Osteoblast (primary cell): ENCODE measurements at regions not wholly inside any gene's neighbourhood (a gene's known extent, or its start where the extent isn't known, plus 50 kb on each side); places are given as distances from the start of the nearest gene placed in this dataset.
"Not testable (repeated sequence)": the region's sequence is repeated elsewhere in the genome, so short reads cannot be mapped to it uniquely, and the experiment has no call there.

Experiments
- DNase-seq: peaks from one replicate; pipeline ENCODE4 v3.0.0; 2011; ENCODE audit warnings: low spot score, mixed read lengths; ENCODE audit not compliant: insufficient read length; ENCODE audit errors: missing footprints
- H2AFZ ChIP-seq: 2 replicates; pipeline ENCODE4 v1.6.0; 2011; ENCODE audit warnings: mild to moderate bottlenecking, low read length
- H3K27ac ChIP-seq: 2 replicates; pipeline ENCODE4 v1.5.1; 2011; ENCODE audit warnings: mild to moderate bottlenecking, low read depth, low read length, moderate library complexity
- H3K27me3 ChIP-seq: 2 replicates; pipeline ENCODE4 v1.6.0; 2012; ENCODE audit warnings: mild to moderate bottlenecking, control low read depth, inconsistent platforms, low read length, moderate library complexity; ENCODE audit not compliant: insufficient read depth
- H3K36me3 ChIP-seq: 2 replicates; pipeline ENCODE4 v1.5.1; 2011; ENCODE audit warnings: mild to moderate bottlenecking, low read length, control low read depth, moderate library complexity; ENCODE audit not compliant: insufficient read depth
- H3K4me1 ChIP-seq: 2 replicates; pipeline ENCODE4 v1.5.1; 2011; ENCODE audit warnings: mild to moderate bottlenecking, low read length, control low read depth, moderate library complexity; ENCODE audit not compliant: insufficient read depth
- H3K4me2 ChIP-seq: 2 replicates; pipeline ENCODE4 v1.6.0; 2011; ENCODE audit warnings: mild to moderate bottlenecking, low read length; ENCODE audit not compliant: insufficient read depth
- H3K4me3 ChIP-seq: fragments of 200-600 bp; sonication (generic); 3 replicates; pipeline ENCODE4 v1.5.1; 2012; ENCODE audit warnings: mild to moderate bottlenecking, low read length, inconsistent platforms; ENCODE audit not compliant: insufficient read depth
- H3K79me2 ChIP-seq: 2 replicates; pipeline ENCODE4 v1.6.0; 2012; ENCODE audit warnings: mild to moderate bottlenecking, low read length, control low read depth, inconsistent platforms; ENCODE audit not compliant: insufficient read depth
- H3K9me3 ChIP-seq: 2 replicates; pipeline ENCODE4 v1.5.1; 2011; ENCODE audit warnings: low read depth, low read length, control low read depth
- H4K20me1 ChIP-seq: 2 replicates; pipeline ENCODE4 v1.6.0; 2012; ENCODE audit warnings: mild to moderate bottlenecking, low read length, control low read depth; ENCODE audit not compliant: insufficient read depth
- CTCF ChIP-seq: IDR thresholded peaks from 2 replicates; pipeline ENCODE4 v1.5.1; 2011; ENCODE audit warnings: mild to moderate bottlenecking, low read depth, low read length, moderate library complexity; ENCODE audit errors: extremely low read depth

GRCh38 chr1:120951100-120951499 lies 61.5 kb downstream of the PPIAL4A start:
- not testable (repeated sequence) for H3K36me3 ChIP-seq, H3K9me3 ChIP-seq, H3K4me2 ChIP-seq, H4K20me1 ChIP-seq, DNase-seq, H3K79me2 ChIP-seq, H3K4me1 ChIP-seq, H3K27ac ChIP-seq, H3K4me3 ChIP-seq, H2AFZ ChIP-seq, H3K27me3 ChIP-seq

- not testable (repeated sequence) for H3K4me2 ChIP-seq, H3K4me3 ChIP-seq, H3K79me2 ChIP-seq, H3K9me3 ChIP-seq, H2AFZ ChIP-seq, DNase-seq, H3K27me3 ChIP-seq, H3K36me3 ChIP-seq, H4K20me1 ChIP-seq, H3K27ac ChIP-seq, H3K4me1 ChIP-seq
Measured at GRCh38 chr1:120952207-120952870, 62.8 kb downstream of the PPIAL4A start.

DNA sequence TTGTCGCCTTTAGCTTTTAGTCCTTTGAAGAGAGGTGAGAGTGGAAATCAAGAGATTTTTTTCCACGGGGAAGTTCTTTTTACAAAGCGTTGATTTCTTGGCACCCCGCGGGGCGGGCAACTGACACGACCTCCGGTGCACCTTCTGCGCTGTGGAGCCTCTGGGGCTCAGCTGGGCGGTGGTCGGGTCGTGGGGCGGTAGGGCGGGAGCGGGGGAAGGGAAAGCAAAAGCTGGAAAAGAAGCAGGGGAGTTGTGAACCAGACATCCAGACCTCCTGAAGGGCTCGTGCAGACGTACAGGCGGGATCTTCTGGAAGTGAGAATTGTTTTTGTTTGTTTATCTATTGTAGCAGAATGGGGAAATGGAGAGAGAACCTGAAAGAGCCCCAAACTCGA lies 63.3 kb downstream of the PPIAL4A start:
- H3K4me3 ChIP-seq, H3K36me3 ChIP-seq, H3K27me3 ChIP-seq, H3K4me1 ChIP-seq, H2AFZ ChIP-seq, DNase-seq, H3K4me2 ChIP-seq, H4K20me1 ChIP-seq, H3K9me3 ChIP-seq, H3K79me2 ChIP-seq, H3K27ac ChIP-seq: not testable (repeated sequence)

DNA sequence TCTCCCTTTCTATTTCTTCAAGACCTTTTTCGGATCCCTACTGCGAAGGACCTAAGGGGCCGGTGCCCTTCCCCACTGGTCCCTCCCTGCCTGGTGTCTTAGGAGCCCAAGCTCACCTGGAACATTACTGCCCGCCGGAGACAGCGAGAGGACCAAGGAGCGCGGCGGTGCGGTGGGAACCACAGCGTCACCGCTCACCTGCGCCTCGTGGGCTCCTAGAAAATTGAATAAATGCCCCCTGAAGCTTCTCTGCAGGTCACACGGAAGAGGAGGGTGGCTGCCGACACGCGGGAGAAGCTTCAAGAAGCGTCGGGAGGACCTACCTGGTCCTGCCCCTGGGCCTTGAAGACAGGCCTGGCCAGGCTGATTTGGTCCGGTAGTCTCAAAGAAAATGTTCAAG lies 65.2 kb downstream of the PPIAL4A start:
- Histone ChIP-seq H3K9me3 (no peaks in the 10 kb centered on the region), H3K79me2 (no peaks in the 10 kb centered on the region), H3K4me2 (no peak overlapping the region), H3K36me3 (no peaks in the 10 kb centered on the region), H3K27ac (no peak overlapping the region), H2AFZ (no peak overlapping the region), H3K27me3 (no peaks in the 10 kb centered on the region), H3K4me3 (no peak overlapping the region), H3K4me1 (no peaks in the 10 kb centered on the region), H4K20me1 (no peaks in the 10 kb centered on the region)
- TF ChIP-seq CTCF: no peak
- DNase-seq: no peak

GRCh38 chr1:120955961-120956360 lies 66.4 kb downstream of the PPIAL4A start:
- not testable (repeated sequence) for DNase-seq, H3K9me3 ChIP-seq, H4K20me1 ChIP-seq, H3K79me2 ChIP-seq, H3K4me1 ChIP-seq, H3K4me2 ChIP-seq, H2AFZ ChIP-seq, H3K36me3 ChIP-seq, H3K27me3 ChIP-seq, H3K27ac ChIP-seq, H3K4me3 ChIP-seq

GRCh38 chr1:120966018-120966417 lies 76.4 kb downstream of the PPIAL4A start:
- H4K20me1 ChIP-seq, H3K4me1 ChIP-seq, H3K27ac ChIP-seq, H3K4me2 ChIP-seq, H3K9me3 ChIP-seq, H3K4me3 ChIP-seq, DNase-seq, H3K79me2 ChIP-seq, H3K27me3 ChIP-seq, H2AFZ ChIP-seq, H3K36me3 ChIP-seq: not testable (repeated sequence)

DNA sequence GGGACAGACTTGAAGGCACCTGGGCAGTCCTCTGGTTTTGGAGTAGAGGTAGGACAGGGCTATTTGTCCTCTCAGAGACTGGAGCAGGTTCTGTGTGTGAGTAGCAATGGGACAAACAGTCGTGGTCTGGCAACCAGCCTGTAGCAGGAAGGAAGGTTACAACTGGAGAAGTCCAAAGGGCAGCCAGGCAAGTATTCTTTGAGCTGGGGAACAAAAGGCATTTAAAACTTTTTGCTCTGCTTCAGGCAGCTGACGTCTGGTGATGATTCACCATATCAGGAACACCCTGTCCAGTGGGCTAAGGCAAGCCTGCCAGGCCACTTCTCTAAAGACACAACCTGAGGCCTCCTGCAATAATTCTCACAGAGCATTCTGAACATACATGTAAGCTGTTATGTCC lies 83.3 kb downstream of the PPIAL4A start:
- not testable (repeated sequence) for DNase-seq, H3K4me2 ChIP-seq, H3K36me3 ChIP-seq, H4K20me1 ChIP-seq, H3K4me3 ChIP-seq, H3K4me1 ChIP-seq, H3K79me2 ChIP-seq, H3K27me3 ChIP-seq, H3K27ac ChIP-seq, H2AFZ ChIP-seq, H3K9me3 ChIP-seq

DNA sequence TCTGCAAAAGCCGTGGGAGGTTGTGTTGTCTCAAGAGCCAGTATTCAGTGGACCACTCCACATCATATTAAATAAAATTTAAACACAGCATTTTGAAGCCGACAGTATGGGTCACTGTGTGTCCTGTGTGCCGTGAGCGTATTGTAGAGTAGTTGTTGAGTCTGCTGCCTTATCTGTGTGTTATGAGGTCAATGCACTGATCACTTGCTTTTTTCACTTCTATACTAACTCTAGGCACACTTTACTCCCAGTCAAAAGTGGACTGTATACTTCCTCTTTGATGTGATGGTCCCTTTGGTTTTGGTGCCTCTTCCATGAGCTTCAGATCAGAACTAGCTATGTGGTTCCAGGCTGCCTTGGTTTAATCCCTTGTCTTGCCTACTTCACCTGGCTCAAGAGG lies 84.3 kb downstream of the PPIAL4A start:
- not testable (repeated sequence) for H3K79me2 ChIP-seq, H3K27ac ChIP-seq, H3K4me3 ChIP-seq, DNase-seq, H3K36me3 ChIP-seq, H3K4me2 ChIP-seq, H3K4me1 ChIP-seq, H2AFZ ChIP-seq, H3K27me3 ChIP-seq, H4K20me1 ChIP-seq, H3K9me3 ChIP-seq
